Trophoblast cell (in vitro differentiated cells and primary cell): ENCODE measurements at regions not wholly inside any gene's neighbourhood (a gene's known extent, or its start where the extent isn't known, plus 50 kb on each side); places are given as distances from the start of the nearest gene placed in this dataset.

ENCODE experiments used
- DNase-seq, 2 donors: peaks; one replicate each; pipeline ENCODE4 v3.0.0-alpha.2; 2016
- H2AFZ ChIP-seq: 2 replicates; pipeline ENCODE4 v1.6.1; 2013; ENCODE audit warnings: low read length, moderate library complexity, mild to moderate bottlenecking; ENCODE audit not compliant: insufficient read depth, poor library complexity
- H2AK5ac ChIP-seq: 2 replicates; pipeline ENCODE4 v1.6.1; 2013; ENCODE audit warnings: mild to moderate bottlenecking, low read length
- H2BK120ac ChIP-seq: 2 replicates; pipeline ENCODE4 v1.6.1; 2013; ENCODE audit warnings: low read length, mild to moderate bottlenecking, moderate library complexity; ENCODE audit not compliant: insufficient read depth, poor library complexity
- H2BK12ac ChIP-seq: 2 replicates; pipeline ENCODE4 v1.6.1; 2013; ENCODE audit warnings: mild to moderate bottlenecking, low read length, moderate library complexity
- H2BK5ac ChIP-seq: 2 replicates; pipeline ENCODE4 v1.6.1; 2013; ENCODE audit warnings: low read length, low read depth, moderate library complexity, mild to moderate bottlenecking; ENCODE audit not compliant: poor library complexity
- H3K14ac ChIP-seq: 2 replicates; pipeline ENCODE4 v1.6.1; 2013; ENCODE audit warnings: mild to moderate bottlenecking, low read length
- H3K18ac ChIP-seq: 2 replicates; pipeline ENCODE4 v1.6.1; 2013; ENCODE audit warnings: mild to moderate bottlenecking, low read length
- H3K23ac ChIP-seq: 2 replicates; pipeline ENCODE4 v1.6.1; 2013; ENCODE audit warnings: low read length
- H3K27ac ChIP-seq: 2 replicates; pipeline ENCODE4 v1.5.1; 2013; ENCODE audit warnings: low read depth, mild to moderate bottlenecking, inconsistent platforms, low read length, moderate library complexity
- H3K27me3 ChIP-seq: 2 replicates; pipeline ENCODE4 v1.6.1; 2013; ENCODE audit warnings: inconsistent platforms, mild to moderate bottlenecking, low read length, moderate library complexity; ENCODE audit not compliant: insufficient read depth
- H3K36me3 ChIP-seq, 2 experiments: 1 replicate in 1 of 2; 2 replicates in 1 of 2; pipeline ENCODE4 v1.6.1; 2013; ENCODE audit warnings: low read length in 2 of 2, mild to moderate bottlenecking in 2 of 2, moderate library complexity in 1 of 2; ENCODE audit not compliant: insufficient read depth in 2 of 2, control insufficient read depth in 1 of 2
- H3K4ac ChIP-seq: 2 replicates; pipeline ENCODE4 v1.6.1; 2013; ENCODE audit warnings: low read depth, mild to moderate bottlenecking, low read length, moderate library complexity
- H3K4me1 ChIP-seq, 2 experiments: 1 replicate in 1 of 2; 2 replicates in 1 of 2; pipeline ENCODE4 v1.6.1; 2013; ENCODE audit warnings: low read length in 2 of 2, mild to moderate bottlenecking in 2 of 2, moderate library complexity in 1 of 2; ENCODE audit not compliant: insufficient read depth in 2 of 2, control insufficient read depth in 1 of 2
- H3K4me2 ChIP-seq: 2 replicates; pipeline ENCODE4 v1.6.1; 2013; ENCODE audit warnings: inconsistent platforms, mild to moderate bottlenecking, low read length, moderate library complexity
- H3K4me3 ChIP-seq: 2 replicates; pipeline ENCODE4 v1.5.1; 2013; ENCODE audit warnings: mild to moderate bottlenecking, low read depth, low read length, inconsistent platforms
- H3K79me1 ChIP-seq: one replicate; pipeline ENCODE4 v1.6.1; 2013; ENCODE audit warnings: low read length
- H3K79me2 ChIP-seq: 2 replicates; pipeline ENCODE4 v1.6.1; 2013; ENCODE audit warnings: low read length, mild to moderate bottlenecking; ENCODE audit not compliant: control insufficient read depth, insufficient read depth, poor library complexity
- H3K9ac ChIP-seq: 2 replicates; pipeline ENCODE4 v1.6.1; 2013; ENCODE audit warnings: mild to moderate bottlenecking, low read length
- H3K9me3 ChIP-seq: 2 replicates; pipeline ENCODE4 v1.6.1; 2013; ENCODE audit warnings: low read depth, mild to moderate bottlenecking, control low read depth, inconsistent platforms, low read length; ENCODE audit not compliant: insufficient read depth
- H4K12ac ChIP-seq: 2 replicates; pipeline ENCODE4 v1.6.1; 2013; ENCODE audit warnings: low read depth, mild to moderate bottlenecking, low read length, moderate library complexity
- H4K8ac ChIP-seq: 2 replicates; pipeline ENCODE4 v1.6.1; 2013; ENCODE audit warnings: low read depth, mild to moderate bottlenecking, low read length, moderate library complexity
- H4K91ac ChIP-seq: one replicate; pipeline ENCODE4 v1.6.1; 2013; ENCODE audit warnings: low read depth, mild to moderate bottlenecking, low read length, moderate library complexity
- WGBS: extraction: QIAGEN DNeasy Blood & Tissue Kit; methylation state at CpG from one replicate; pipeline ENCODE4 v1.1.7; 2013; ENCODE audit warnings: missing lambda C conversion rate; ENCODE audit not compliant: insufficient read length, insufficient coverage; ENCODE audit errors: extremely low coverage; 5-methylcytosine and 5-hydroxymethylcytosine counted together

DNA sequence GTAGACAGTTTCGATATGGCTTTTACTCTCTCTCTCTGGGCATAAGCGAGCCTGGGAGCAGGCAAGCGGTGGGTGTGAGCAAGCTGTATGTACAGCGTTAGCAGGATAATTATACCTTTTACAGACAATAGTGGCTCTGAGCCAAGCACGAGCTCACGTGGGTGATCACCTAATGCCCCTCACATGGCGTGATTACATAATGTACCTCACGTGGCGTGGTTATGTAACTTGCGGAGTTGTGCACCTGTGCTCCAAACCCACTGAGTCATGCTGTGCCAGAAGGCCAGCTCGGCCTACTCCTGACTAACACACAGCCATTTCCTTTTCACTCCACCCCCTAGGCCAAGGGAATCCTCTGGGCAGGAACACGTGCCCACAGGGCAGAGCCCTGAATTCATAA, 797.2 kb downstream of the EFNA5 start:
- Histone ChIP-seq H2BK12ac (no peak overlapping the region), H3K4me3 (no peak overlapping the region), H2AK5ac (no peak overlapping the region), H2BK120ac (no peak overlapping the region), H4K91ac (no peak overlapping the region), H3K9ac (no peak overlapping the region), H3K79me2 (no peaks in the 10 kb centered on the region), H2BK5ac (no peak overlapping the region), H3K27me3 (no peaks in the 10 kb centered on the region), H3K79me1 (no peaks in the 10 kb centered on the region), H3K4me2 (no peak overlapping the region), H3K4me1 (no peaks in the 10 kb centered on the region), H4K8ac (no peak overlapping the region), H3K27ac (no peak overlapping the region), H3K36me3 (no peaks in the 10 kb centered on the region), H3K9me3 (peaks cover 13% of the 10 kb centered on the region), H2AFZ (no peak overlapping the region), H3K18ac (no peak overlapping the region), H3K4ac (no peak overlapping the region), H3K23ac (no peak overlapping the region), H4K12ac (no peak overlapping the region), H3K14ac (no peak overlapping the region)
- WGBS = no CpG with 5 or more reads among the region's 12 CpGs
- peak; percentile 16 to 39 for DNase-seq

GRCh38 chr5:106865279-106865678, 805.5 kb downstream of the EFNA5 start:
- no peak overlapping the region for H3K18ac ChIP-seq
- no peak overlapping the region for H4K91ac ChIP-seq
- no peak overlapping the region for H2AFZ ChIP-seq
- peaks cover 0 to 2% of the 10 kb centered on the region in 2 experiments for H3K4me1 ChIP-seq
- H2BK5ac ChIP-seq = no peak overlapping the region
- H2BK12ac ChIP-seq = no peak overlapping the region
- no CpG with 5 or more reads among the region's 5 CpGs for WGBS
- H3K4ac ChIP-seq = no peak overlapping the region
- H3K79me2 ChIP-seq = no peaks in the 10 kb centered on the region
- no peak overlapping the region for H3K4me2 ChIP-seq
- no peaks in the 10 kb centered on the region for H3K79me1 ChIP-seq
- H3K14ac ChIP-seq = no peak overlapping the region
- no peak overlapping the region for H3K23ac ChIP-seq
- no peak overlapping the region for H3K4me3 ChIP-seq
- no peak overlapping the region for H3K27ac ChIP-seq
- H4K8ac ChIP-seq = no peak overlapping the region
- H3K9ac ChIP-seq = no peak overlapping the region
- no peak overlapping the region for H2BK120ac ChIP-seq
- no peaks in the 10 kb centered on the region for H3K27me3 ChIP-seq
- no peaks in the 10 kb centered on the region for H3K36me3 ChIP-seq
- no peak overlapping the region for H2AK5ac ChIP-seq
- no peak for DNase-seq
- no peak overlapping the region for H4K12ac ChIP-seq
- no peaks in the 10 kb centered on the region for H3K9me3 ChIP-seq

- Histone ChIP-seq H3K4me3 (no peak overlapping the region), H3K79me2 (no peaks in the 10 kb centered on the region), H3K9me3 (no peaks in the 10 kb centered on the region), H3K18ac (no peak overlapping the region), H3K4ac (no peak overlapping the region), H2BK120ac (no peak overlapping the region), H3K36me3 (no peaks in the 10 kb centered on the region), H3K9ac (no peak overlapping the region), H4K12ac (no peak overlapping the region), H3K14ac (no peak overlapping the region), H2BK12ac (no peak overlapping the region), H4K8ac (no peak overlapping the region), H3K27me3 (no peaks in the 10 kb centered on the region), H3K4me1 (peaks cover 0 to 2% of the 10 kb centered on the region in 2 experiments), H2BK5ac (no peak overlapping the region), H2AK5ac (no peak overlapping the region), H3K79me1 (no peaks in the 10 kb centered on the region), H3K27ac (no peak overlapping the region), H2AFZ (no peak overlapping the region), H4K91ac (no peak overlapping the region), H3K4me2 (no peak overlapping the region), H3K23ac (no peak overlapping the region)
- no peak for DNase-seq
- WGBS = no CpG with 5 or more reads among the region's 3 CpGs
Measured at GRCh38 chr5:106862450-106863193, 808.1 kb downstream of the EFNA5 start.

DNA sequence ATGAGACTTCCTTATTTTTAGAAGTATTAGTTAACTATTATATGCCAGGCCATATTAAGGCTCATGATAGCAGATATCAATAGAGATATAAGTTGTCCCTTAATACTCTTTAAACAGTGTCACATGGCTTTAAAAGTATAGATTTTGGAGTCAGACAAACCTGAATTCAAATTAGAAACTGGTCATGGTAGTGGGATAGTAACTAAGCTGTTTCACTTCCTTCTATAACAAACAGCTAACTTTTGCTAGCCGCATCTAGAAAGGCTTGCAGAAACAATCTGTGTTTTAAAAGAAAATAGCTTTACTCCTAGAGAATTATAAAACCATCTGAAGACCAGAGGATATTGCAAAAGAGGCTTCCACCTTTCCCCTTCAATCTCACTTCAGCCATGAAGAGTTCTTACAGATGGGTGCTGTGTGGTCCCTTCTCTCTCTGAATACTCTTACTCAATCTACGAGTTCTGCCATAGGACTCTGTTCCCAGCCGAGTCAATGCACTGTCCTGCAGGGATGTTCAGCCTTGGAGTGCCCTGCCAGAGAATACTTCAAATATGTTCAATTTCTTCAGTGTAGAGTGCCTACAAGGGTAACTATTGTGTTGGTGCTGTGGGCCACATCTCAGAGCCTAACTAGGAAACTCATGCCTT, 810.2 kb downstream of the EFNA5 start:
- no peak overlapping the region for H3K4ac ChIP-seq
- no peak overlapping the region for H3K27ac ChIP-seq
- no peak overlapping the region for H2AK5ac ChIP-seq
- no peak for DNase-seq
- no peak overlapping the region for H4K12ac ChIP-seq
- no peaks in the 10 kb centered on the region for H3K79me1 ChIP-seq
- H4K8ac ChIP-seq = no peak overlapping the region
- H3K4me2 ChIP-seq = no peak overlapping the region
- no peaks in the 10 kb centered on the region for H3K79me2 ChIP-seq
- H2AFZ ChIP-seq = no peak overlapping the region
- H2BK12ac ChIP-seq = no peak overlapping the region
- H3K4me3 ChIP-seq = no peak overlapping the region
- no peak overlapping the region for H3K18ac ChIP-seq
- H4K91ac ChIP-seq = no peak overlapping the region
- H3K14ac ChIP-seq = no peak overlapping the region
- no peak overlapping the region for H2BK5ac ChIP-seq
- WGBS = no CpG with 5 or more reads among the region's 3 CpGs
- H3K4me1 ChIP-seq = peaks cover 0 to 2% of the 10 kb centered on the region in 2 experiments
- H2BK120ac ChIP-seq = no peak overlapping the region
- no peaks in the 10 kb centered on the region for H3K27me3 ChIP-seq
- no peaks in the 10 kb centered on the region for H3K36me3 ChIP-seq
- no peak overlapping the region for H3K9ac ChIP-seq
- no peak overlapping the region for H3K23ac ChIP-seq
- H3K9me3 ChIP-seq = no peaks in the 10 kb centered on the region
